Lower lobe of right lung (tissue), 2 donors: ENCODE measurements at regions not wholly inside any gene's neighbourhood (a gene's known extent, or its start where the extent isn't known, plus 50 kb on each side); places are given as distances from the start of the nearest gene placed in this dataset.
"Not testable (repeated sequence)": the region's sequence is repeated elsewhere in the genome, so short reads cannot be mapped to it uniquely, and the experiment has no call there.

Experiments used
- ATAC-seq, 2 donors: fragments of 200-7000 bp; cut with Tn5 transposase; one replicate each; pipeline ENCODE4 v1.9.1; 2020 to 2022; ENCODE audit warnings: mild to moderate bottlenecking in 2 of 2, moderate library complexity in 2 of 2
- DNase-seq: peaks from one replicate; pipeline ENCODE4 v3.0.0-alpha.2; 2020
- H3K27ac ChIP-seq: fragments of 200-600 bp; one replicate; pipeline ENCODE4 v1.8.0; 2022
- H3K27me3 ChIP-seq: fragments of 200-600 bp; one replicate; pipeline ENCODE4 v1.8.0; 2022; ENCODE audit warnings: low read depth
- H3K36me3 ChIP-seq: fragments of 200-600 bp; one replicate; pipeline ENCODE4 v1.8.0; 2022; ENCODE audit warnings: mild to moderate bottlenecking
- H3K4me1 ChIP-seq: fragments of 200-600 bp; one replicate; pipeline ENCODE4 v1.8.0; 2022
- H3K4me3 ChIP-seq: fragments of 200-600 bp; one replicate; pipeline ENCODE4 v1.8.0; 2022; ENCODE audit warnings: mild to moderate bottlenecking
- H3K9me3 ChIP-seq: fragments of 200-600 bp; one replicate; pipeline ENCODE4 v1.8.0; 2022
- intact Hi-C: fragments of 100-400 bp; cut with DNase I; formaldehyde crosslinking; loops from one replicate; pipeline ENCODE4 v1.11.0; 2022
- TF ChIP-seq, protein P1 (sequence below): fragments of 200-600 bp; IDR thresholded peaks from one replicate; pipeline ENCODE4 v1.8.0; 2022; ENCODE audit warnings: antibody characterized with exemption, mild to moderate bottlenecking
- donor health status: DM: no; HTN: yes; CAD: no; lungs with severe emphysema.

DNA sequence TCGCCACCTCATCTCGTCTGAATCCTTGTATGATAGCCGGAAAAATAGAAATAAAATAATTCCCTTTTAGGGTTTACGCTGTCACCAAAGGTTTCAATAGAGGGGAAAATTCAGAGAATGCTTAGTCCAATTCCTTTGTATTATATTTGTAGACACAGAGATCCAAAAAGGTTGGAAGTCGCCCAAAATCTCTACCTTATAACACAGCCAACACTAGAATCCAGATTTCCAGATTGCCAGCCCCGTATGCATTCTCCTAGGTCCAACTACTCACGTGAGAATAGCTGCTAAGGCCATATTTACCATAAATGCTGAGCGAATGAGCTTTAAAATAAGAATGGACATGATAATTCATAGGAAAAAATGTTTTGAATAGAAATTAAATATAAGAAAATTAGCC, 124.5 kb downstream of the KCNK1 start:
- no peak for DNase-seq
- no peak overlapping the region for H3K4me3 ChIP-seq
- H3K36me3 ChIP-seq, result no peaks in the 10 kb centered on the region
- H3K27me3 ChIP-seq, result no peaks in the 10 kb centered on the region
- intact Hi-C loops, result no loop called here
- H3K9me3 ChIP-seq, result no peaks in the 10 kb centered on the region
- ATAC-seq, result no peak
- no peaks in the 10 kb centered on the region for H3K4me1 ChIP-seq
- no peak overlapping the region for H3K27ac ChIP-seq
- TF ChIP-seq, protein P1, sequence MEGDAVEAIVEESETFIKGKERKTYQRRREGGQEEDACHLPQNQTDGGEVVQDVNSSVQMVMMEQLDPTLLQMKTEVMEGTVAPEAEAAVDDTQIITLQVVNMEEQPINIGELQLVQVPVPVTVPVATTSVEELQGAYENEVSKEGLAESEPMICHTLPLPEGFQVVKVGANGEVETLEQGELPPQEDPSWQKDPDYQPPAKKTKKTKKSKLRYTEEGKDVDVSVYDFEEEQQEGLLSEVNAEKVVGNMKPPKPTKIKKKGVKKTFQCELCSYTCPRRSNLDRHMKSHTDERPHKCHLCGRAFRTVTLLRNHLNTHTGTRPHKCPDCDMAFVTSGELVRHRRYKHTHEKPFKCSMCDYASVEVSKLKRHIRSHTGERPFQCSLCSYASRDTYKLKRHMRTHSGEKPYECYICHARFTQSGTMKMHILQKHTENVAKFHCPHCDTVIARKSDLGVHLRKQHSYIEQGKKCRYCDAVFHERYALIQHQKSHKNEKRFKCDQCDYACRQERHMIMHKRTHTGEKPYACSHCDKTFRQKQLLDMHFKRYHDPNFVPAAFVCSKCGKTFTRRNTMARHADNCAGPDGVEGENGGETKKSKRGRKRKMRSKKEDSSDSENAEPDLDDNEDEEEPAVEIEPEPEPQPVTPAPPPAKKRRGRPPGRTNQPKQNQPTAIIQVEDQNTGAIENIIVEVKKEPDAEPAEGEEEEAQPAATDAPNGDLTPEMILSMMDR, result no peak

DNA sequence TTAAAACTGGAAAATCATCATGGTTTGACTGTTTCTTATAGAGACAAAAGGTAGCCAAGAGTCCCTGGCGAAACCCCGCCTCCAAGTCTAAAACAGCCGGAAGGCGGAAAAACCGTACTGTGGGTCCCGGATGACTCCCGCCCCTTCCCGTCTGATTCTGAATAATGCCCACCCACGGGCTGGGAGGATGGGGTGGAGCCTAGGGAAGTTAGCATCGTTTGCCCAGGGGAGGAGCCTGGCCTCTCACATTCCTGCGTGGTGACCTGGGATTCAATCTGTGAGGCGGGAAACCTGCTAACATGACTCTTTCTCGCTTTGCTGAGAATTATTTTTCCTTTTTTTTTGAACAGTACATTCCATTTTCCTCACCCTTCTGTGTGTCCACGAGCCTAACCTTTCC, 124.9 kb downstream of the KCNK1 start:
- ATAC-seq (no peak), DNase-seq (no peak)
- H3K27me3 ChIP-seq, result no peaks in the 10 kb centered on the region
- H3K4me3 ChIP-seq, result no peak overlapping the region
- no peaks in the 10 kb centered on the region for H3K4me1 ChIP-seq
- no peaks in the 10 kb centered on the region for H3K9me3 ChIP-seq
- TF ChIP-seq, protein P1, result no peak
- intact Hi-C loops, result no loop called here
- no peak overlapping the region for H3K27ac ChIP-seq
- no peaks in the 10 kb centered on the region for H3K36me3 ChIP-seq

DNA sequence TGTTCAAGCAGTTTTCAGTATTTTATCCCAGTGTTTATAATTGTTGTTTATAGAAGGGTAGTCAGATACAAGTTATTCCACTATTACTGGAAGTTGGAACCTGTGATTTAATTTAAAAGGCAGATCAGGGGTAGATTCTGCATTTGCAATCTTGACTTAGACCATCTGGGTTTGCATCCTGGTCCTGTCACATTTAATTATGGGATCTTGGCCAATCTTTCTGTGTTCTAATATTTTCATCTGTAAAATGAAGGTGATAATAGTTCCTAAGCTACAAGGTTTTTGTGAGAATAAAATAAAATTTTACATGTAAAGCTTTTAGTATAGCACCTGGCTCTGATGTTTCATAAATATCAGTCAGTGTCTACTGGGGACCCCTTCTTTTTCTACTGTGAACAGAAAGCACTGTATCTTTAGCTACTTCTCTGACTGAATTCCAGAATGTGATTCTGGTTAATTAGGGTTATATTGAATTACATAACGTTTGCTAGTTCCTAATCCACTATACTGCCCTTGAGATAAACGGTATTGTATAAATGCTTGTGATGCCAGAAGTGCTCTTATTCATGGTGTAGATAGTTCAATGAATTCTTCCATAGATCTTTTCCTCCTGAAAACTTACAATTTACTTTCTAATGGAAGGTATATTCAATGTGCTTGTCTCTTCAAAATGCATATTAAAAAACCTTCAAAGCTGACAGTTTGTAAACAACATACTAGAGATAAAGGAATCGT, 131.0 kb downstream of the KCNK1 start:
- TF ChIP-seq, protein P1, result no peak
- Histone ChIP-seq H3K27ac (no peak overlapping the region), H3K27me3 (no peaks in the 10 kb centered on the region), H3K9me3 (no peaks in the 10 kb centered on the region), H3K4me3 (no peak overlapping the region), H3K36me3 (no peaks in the 10 kb centered on the region), H3K4me1 (no peaks in the 10 kb centered on the region)
- ATAC-seq (no peak), DNase-seq (no peak)
- intact Hi-C loops, result no loop called here

DNA sequence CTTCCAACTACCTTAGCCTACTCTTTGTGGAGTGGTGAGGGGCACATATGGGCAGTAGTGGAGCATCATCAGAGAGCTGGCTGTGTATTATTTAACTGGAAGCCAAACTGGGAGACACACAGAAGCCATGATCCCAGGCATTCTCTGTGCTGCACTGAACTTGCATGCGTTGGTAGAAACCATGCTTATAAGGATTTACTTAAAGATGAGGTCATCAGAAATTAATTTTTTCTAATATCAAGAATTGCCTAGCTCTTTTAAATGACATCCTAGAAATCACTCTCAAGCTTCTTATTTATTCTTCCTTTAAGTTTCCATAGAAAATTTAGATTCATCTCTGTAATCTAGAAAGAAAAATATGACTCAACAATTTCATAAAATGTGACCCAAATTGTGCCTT, 136.2 kb downstream of the KCNK1 start:
- Histone ChIP-seq H3K36me3 (no peaks in the 10 kb centered on the region), H3K9me3 (no peaks in the 10 kb centered on the region), H3K27me3 (no peaks in the 10 kb centered on the region), H3K4me1 (no peaks in the 10 kb centered on the region), H3K27ac (no peak overlapping the region), H3K4me3 (no peak overlapping the region)
- ATAC-seq, result no peak
- DNase-seq, result no peak
- TF ChIP-seq, protein P1, result no peak
- intact Hi-C loops, result no loop called here

DNA sequence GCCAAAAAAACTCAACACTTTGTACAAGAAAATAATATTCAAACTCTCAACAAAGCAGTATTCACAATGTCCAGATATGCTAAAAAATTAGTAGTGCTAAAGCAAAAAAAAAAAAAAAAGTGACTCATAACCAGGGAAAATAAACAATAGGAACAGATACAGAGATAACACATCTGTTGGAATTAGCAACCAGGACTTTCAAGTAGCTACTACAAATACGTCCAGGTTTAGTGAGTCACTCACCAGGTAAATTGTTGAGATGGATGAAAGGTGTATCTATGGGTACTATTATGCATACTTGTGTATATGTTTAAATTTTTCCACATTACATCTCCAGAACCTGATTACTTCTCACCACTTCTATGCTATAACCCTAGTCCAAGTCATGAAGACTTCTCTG, 144.8 kb upstream of the SLC35F3 start:
- TF ChIP-seq, protein P1, result no peak
- intact Hi-C loops, result no loop called here
- ATAC-seq (no peak), DNase-seq (no peak)
- Histone ChIP-seq H3K36me3 (no peaks in the 10 kb centered on the region), H3K4me1 (no peaks in the 10 kb centered on the region), H3K27me3 (no peaks in the 10 kb centered on the region), H3K9me3 (no peaks in the 10 kb centered on the region), H3K27ac (no peak overlapping the region), H3K4me3 (no peak overlapping the region)

DNA sequence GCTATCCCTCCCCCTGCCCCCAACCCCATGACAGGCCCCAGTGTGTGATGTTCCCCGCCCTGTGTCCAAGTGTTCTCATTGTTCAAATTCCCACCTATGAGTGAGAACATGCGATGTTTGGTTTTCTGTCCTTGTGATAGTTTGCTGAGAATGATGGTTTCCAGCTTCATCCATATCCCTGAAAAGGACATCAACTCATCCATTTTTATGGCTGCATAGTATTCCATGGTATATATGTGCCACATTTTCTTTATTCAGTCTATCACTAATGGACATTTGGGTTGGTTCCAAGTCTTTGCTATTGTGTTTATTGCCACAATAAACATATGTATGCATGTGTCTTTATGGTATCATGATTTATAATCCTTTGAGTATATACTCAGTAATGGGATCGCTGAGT, 140.2 kb upstream of the SLC35F3 start:
- H3K9me3 ChIP-seq, H3K27me3 ChIP-seq, intact Hi-C loops, H3K4me3 ChIP-seq, H3K4me1 ChIP-seq, ATAC-seq, H3K36me3 ChIP-seq, DNase-seq, H3K27ac ChIP-seq: not testable (repeated sequence)
